DOHH2 (cell line): ENCODE measurements at regions not wholly inside any gene's neighbourhood (a gene's known extent, or its start where the extent isn't known, plus 50 kb on each side); places are given as distances from the start of the nearest gene placed in this dataset.

Source experiments
- EZH2phosphoT487 ChIP-seq: fragments of 200-600 bp; sonication (generic); IDR thresholded peaks from 2 replicates; pipeline ENCODE4 v1.6.1; 2017; ENCODE audit warnings: borderline replicate concordance, mild to moderate bottlenecking, antibody characterized with exemption, low read length, moderate library complexity, mixed read lengths
- TF ChIP-seq, protein P1 (sequence below): fragments of 200-600 bp; sonication (generic); IDR thresholded peaks from one replicate; pipeline ENCODE4 v1.5.1; 2014; ENCODE audit warnings: antibody characterized with exemption, mild to moderate bottlenecking, low read depth, low read length; ENCODE audit not compliant: poor library complexity, severe bottlenecking

DNA sequence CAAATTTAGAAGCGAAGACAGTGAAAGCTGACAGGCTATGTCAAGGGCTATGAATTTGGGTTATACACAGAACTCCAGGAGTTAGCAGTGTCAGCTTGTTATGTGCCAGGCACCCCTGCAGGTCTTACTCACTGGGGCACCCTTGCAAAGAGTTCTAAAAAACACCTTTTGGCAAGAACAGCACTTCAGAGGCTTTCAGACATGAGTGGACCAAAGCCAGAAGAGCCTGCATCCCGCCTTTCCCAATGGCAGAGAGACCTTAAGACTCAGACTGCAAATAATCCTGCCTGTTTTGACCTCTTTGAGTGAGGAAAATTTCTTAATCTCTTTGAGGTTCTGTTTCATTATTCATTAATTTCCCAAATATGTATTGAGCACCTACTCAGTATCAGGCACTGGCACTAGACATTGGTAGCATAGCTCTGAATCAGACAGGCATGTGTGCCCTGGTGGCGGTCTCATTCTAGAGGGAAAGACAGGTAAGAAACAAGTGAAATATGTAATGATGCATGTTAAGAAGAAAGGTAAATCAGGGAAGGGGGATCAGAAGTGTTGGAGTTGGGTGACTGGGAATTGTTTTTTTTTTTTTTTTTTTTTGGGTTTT is 280.0 kb downstream of the KBTBD8 start:
- TF ChIP-seq, protein P1, sequence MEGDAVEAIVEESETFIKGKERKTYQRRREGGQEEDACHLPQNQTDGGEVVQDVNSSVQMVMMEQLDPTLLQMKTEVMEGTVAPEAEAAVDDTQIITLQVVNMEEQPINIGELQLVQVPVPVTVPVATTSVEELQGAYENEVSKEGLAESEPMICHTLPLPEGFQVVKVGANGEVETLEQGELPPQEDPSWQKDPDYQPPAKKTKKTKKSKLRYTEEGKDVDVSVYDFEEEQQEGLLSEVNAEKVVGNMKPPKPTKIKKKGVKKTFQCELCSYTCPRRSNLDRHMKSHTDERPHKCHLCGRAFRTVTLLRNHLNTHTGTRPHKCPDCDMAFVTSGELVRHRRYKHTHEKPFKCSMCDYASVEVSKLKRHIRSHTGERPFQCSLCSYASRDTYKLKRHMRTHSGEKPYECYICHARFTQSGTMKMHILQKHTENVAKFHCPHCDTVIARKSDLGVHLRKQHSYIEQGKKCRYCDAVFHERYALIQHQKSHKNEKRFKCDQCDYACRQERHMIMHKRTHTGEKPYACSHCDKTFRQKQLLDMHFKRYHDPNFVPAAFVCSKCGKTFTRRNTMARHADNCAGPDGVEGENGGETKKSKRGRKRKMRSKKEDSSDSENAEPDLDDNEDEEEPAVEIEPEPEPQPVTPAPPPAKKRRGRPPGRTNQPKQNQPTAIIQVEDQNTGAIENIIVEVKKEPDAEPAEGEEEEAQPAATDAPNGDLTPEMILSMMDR, result no peak
- TF ChIP-seq EZH2phosphoT487, result no peak
